Gastroesophageal sphincter (tissue), 3 donors: ENCODE measurements at regions not wholly inside any gene's neighbourhood (a gene's known extent, or its start where the extent isn't known, plus 50 kb on each side); places are given as distances from the start of the nearest gene placed in this dataset.

Experiments
- POLR2A ChIP-seq, 2 donors: fragments of 450-650 bp; IDR thresholded peaks; one replicate each; pipeline ENCODE4 v1.6.1; 2017; ENCODE audit warnings: antibody characterized with exemption in 2 of 2, mild to moderate bottlenecking in 2 of 2, moderate library complexity in 1 of 2
- TF ChIP-seq, protein P1 (sequence below), 4 experiments: fragments of 200-600 bp in 2 of 4; fragments of 450-650 bp in 2 of 4; sonication (generic) in 1 of 4; IDR thresholded peaks; one replicate each; pipeline ENCODE4 v1.5.1; 2017 to 2019; ENCODE audit warnings: antibody characterized with exemption in 4 of 4, mild to moderate bottlenecking in 2 of 4, moderate library complexity in 2 of 4

DNA sequence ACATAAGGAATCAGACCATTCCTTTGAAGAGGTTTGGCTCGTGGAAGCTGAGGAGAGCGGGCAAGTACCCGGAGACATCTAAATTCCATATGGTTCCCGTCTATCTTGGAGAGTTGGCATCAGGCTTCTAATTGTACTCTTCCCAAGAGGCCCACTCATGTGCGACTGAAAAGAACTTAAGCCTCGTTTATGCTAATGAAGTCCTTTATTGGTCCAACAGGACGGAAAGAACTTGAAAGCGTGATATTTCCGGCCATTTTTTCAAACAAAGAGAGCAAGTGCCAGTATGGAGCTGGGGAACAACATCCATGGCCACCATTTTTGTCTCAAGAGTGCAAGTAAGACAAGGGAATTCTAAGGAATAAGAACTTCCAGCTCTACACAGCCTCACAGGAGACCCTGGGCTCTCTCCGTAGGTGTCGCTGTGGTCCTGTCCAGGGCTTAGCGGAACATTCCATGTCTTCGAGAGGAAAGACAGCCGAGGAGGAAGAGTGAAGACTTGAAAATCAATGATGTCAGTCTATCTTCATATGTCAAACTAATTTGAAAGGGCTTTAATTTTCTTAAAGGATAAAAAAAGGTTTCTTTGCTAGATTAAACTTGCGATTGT, 566.0 kb upstream of the PSMD7 start:
- TF ChIP-seq, protein P1, sequence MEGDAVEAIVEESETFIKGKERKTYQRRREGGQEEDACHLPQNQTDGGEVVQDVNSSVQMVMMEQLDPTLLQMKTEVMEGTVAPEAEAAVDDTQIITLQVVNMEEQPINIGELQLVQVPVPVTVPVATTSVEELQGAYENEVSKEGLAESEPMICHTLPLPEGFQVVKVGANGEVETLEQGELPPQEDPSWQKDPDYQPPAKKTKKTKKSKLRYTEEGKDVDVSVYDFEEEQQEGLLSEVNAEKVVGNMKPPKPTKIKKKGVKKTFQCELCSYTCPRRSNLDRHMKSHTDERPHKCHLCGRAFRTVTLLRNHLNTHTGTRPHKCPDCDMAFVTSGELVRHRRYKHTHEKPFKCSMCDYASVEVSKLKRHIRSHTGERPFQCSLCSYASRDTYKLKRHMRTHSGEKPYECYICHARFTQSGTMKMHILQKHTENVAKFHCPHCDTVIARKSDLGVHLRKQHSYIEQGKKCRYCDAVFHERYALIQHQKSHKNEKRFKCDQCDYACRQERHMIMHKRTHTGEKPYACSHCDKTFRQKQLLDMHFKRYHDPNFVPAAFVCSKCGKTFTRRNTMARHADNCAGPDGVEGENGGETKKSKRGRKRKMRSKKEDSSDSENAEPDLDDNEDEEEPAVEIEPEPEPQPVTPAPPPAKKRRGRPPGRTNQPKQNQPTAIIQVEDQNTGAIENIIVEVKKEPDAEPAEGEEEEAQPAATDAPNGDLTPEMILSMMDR (IDR thresholded peaks at IDR 0.05), result no peak
- TF ChIP-seq POLR2A (IDR thresholded peaks at IDR 0.05), result no peak
